Skeletal muscle satellite cell (primary cell): ENCODE measurements at regions not wholly inside any gene's neighbourhood (a gene's known extent, or its start where the extent isn't known, plus 50 kb on each side); places are given as distances from the start of the nearest gene placed in this dataset.

Source experiments
- H3K27me3 ChIP-seq: 2 replicates; pipeline ENCODE4 v1.7.0; 2013; ENCODE audit warnings: low read length; ENCODE audit not compliant: control insufficient read depth, insufficient read depth
- H3K36me3 ChIP-seq: 2 replicates; pipeline ENCODE4 v1.7.0; 2013; ENCODE audit warnings: mild to moderate bottlenecking, control low read depth, low read length; ENCODE audit not compliant: insufficient read depth
- H3K4me1 ChIP-seq: 2 replicates; pipeline ENCODE4 v1.7.0; 2013; ENCODE audit warnings: low read length; ENCODE audit not compliant: control insufficient read depth, insufficient read depth
- H3K4me2 ChIP-seq: 2 replicates; pipeline ENCODE4 v1.7.0; 2013; ENCODE audit warnings: mild to moderate bottlenecking, low read length
- H3K4me3 ChIP-seq: 2 replicates; pipeline ENCODE4 v1.7.0; 2013; ENCODE audit warnings: low read length
- H3K9ac ChIP-seq: 2 replicates; pipeline ENCODE4 v1.7.0; 2013; ENCODE audit warnings: mild to moderate bottlenecking, low read depth, low read length, moderate library complexity
- H3K9me3 ChIP-seq: replicated peaks from 2 replicates; pipeline ENCODE4 v1.7.0; 2013; ENCODE audit warnings: mild to moderate bottlenecking, control low read depth, low read length

- Histone ChIP-seq H3K4me1 (no peaks in the 10 kb centered on the region), H3K9me3 (no peaks in the 10 kb centered on the region), H3K4me3 (no peak overlapping the region), H3K4me2 (no peak overlapping the region), H3K9ac (no peak overlapping the region), H3K27me3 (peaks cover 4% of the 10 kb centered on the region), H3K36me3 (no peaks in the 10 kb centered on the region)
Measured at GRCh38 chr1:36653850-36654249, 171.1 kb upstream of the CSF3R start.

GRCh38 chr1:36652586-36652985 is 169.9 kb upstream of the CSF3R start:
- Histone ChIP-seq H3K27me3 (peaks cover 9% of the 10 kb centered on the region), H3K9ac (no peak overlapping the region), H3K9me3 (no peaks in the 10 kb centered on the region), H3K4me3 (no peak overlapping the region), H3K4me2 (no peak overlapping the region), H3K36me3 (no peaks in the 10 kb centered on the region), H3K4me1 (no peaks in the 10 kb centered on the region)

DNA sequence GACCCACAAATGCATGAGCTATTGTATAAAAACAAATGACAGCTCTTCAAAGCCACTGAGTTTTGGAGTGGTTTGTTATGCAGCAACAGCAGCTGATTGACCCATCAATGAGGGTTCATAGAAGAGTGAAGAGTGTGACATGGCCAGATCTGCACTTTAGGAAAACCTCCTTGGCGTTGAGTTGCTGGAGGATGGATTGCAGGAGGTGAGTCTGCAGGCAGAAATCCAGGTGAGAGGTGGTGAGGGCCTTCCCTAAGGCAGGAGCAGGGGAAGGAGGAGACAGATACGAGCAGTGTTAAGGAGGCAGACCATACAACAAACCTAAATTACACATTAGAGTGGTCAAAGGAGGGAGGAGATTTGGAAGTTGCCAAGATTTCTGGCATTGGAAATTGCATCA is 169.3 kb upstream of the CSF3R start:
- Histone ChIP-seq H3K4me3 (no peak overlapping the region), H3K9me3 (no peaks in the 10 kb centered on the region), H3K4me2 (no peak overlapping the region), H3K9ac (no peak overlapping the region), H3K27me3 (peaks cover 12% of the 10 kb centered on the region), H3K36me3 (no peaks in the 10 kb centered on the region), H3K4me1 (no peaks in the 10 kb centered on the region)

DNA sequence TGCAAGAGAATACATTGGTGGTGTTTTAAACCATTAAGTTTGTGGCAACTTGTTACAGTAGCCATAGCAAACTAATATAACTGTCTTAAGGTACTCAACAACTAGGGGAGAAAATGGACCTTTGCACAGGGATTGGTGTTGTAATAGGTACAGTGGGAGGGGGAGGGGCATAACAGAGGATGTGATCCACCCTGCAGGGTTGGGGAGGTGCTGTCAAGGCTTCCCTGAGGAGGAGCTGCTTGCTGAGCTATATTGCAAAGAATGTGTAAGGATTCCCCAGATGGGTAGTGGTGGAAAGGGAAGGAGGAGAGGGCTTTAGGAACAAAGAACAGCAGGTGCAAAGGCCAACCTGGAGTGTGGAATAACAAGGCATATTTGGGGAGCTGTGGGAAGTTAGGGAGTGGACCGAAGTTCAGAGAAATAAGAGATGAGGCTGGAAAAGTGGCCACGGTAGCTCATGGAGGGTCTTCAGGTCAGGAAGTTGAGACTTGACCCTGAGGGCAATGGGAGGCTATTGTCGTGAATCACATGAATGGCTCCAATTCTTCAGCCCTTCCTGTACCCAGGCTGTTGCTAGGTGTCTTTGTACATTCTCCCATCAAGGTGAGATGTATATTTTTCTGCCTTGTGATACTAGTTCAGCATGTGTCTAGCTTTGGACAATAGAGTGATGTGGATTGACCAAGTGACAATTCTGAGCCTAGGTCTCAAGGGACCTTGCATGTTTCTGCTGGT is 168.6 kb upstream of the CSF3R start:
- H3K9me3 ChIP-seq: no peaks in the 10 kb centered on the region
- no peak overlapping the region for H3K4me2 ChIP-seq
- no peaks in the 10 kb centered on the region for H3K36me3 ChIP-seq
- peaks cover 12% of the 10 kb centered on the region for H3K27me3 ChIP-seq
- no peak overlapping the region for H3K4me3 ChIP-seq
- H3K4me1 ChIP-seq: no peaks in the 10 kb centered on the region
- no peak overlapping the region for H3K9ac ChIP-seq

DNA sequence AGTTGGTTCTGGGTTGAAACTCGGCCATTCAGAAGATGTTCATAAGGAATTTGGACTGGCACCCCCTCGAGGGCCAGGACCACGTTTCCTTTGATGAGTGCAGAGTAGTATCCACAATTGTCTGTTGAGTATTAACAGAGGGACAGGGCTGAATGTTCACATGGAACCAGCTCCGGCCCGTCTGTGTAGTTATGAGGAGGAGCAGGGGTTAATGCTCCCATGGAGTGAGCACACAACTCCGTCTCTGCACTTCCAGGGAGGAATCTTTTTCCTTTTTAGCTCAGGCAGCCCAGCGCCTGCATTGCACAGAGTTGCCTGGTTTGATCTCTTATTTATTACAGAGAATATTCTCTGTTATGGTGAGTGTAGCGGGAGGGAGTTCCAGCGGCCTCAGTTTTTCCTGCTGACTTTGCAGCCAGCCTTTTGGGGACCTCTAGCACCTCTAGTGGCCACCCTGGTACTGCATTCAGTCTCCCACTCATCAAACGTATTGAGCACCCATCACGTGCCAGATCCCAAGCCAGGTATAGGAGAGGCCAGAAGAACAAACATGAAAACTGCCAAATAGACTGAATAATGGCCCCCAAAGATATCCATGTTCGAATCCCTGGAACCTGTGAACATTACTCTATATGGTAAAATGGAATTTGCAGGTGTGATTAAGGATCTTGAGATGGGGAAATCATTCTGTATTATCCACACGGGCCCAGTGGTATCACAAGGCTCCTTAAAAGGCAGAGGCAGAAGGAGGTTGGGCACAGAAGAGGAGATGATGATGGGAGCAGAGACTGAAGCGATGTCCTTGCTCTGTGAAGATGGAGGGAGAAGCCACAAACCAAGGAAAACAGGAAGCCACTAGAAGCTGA is 167.7 kb upstream of the CSF3R start:
- Histone ChIP-seq H3K27me3 (peaks cover 12% of the 10 kb centered on the region), H3K36me3 (no peaks in the 10 kb centered on the region), H3K4me3 (no peak overlapping the region), H3K9ac (no peak overlapping the region), H3K9me3 (no peaks in the 10 kb centered on the region), H3K4me1 (no peaks in the 10 kb centered on the region), H3K4me2 (no peak overlapping the region)

DNA sequence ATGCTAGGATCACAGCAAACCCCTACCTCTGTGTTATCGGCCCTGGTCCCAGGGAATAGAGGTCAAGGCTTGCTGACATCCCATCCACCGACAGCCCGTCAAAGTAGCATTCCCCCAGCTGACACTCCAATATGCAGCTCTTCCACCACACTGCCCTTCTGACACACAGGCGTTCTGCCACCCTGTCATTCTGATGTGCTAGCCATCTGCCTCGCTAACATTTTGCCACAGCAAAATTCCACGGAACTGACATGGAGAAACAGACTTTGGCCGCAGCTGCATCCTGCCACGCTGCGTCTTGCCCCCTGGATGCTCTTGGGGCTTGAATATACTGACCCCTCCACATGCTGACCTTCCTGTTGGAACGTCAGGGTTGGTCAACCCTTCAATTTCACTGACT is 163.2 kb upstream of the CSF3R start:
- peaks cover 8% of the 10 kb centered on the region for H3K27me3 ChIP-seq
- no peak overlapping the region for H3K4me2 ChIP-seq
- H3K4me1 ChIP-seq: no peaks in the 10 kb centered on the region
- no peak overlapping the region for H3K4me3 ChIP-seq
- H3K9ac ChIP-seq: no peak overlapping the region
- H3K9me3 ChIP-seq: no peaks in the 10 kb centered on the region
- H3K36me3 ChIP-seq: no peaks in the 10 kb centered on the region

DNA sequence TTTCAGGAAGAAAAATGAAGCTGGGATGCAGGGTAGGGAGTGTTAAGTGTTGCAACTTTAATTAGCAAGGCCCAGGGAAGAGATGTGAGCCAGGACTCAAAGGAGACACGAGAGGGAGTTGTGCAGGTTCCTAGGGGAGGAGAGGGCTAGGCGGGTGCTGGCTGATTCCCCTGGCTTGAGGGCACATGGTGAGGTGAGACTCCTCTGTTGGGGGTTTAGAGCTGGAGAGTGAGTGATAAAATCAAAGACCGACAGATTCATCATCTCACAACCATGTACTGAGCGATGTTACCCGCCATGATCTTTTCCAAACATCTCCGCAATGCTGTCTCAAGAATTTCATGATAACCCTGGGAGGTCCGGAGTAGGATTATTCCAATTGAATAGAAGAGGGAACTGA is 161.8 kb upstream of the CSF3R start:
- Histone ChIP-seq H3K4me1 (no peaks in the 10 kb centered on the region), H3K4me3 (no peak overlapping the region), H3K27me3 (peaks cover 8% of the 10 kb centered on the region), H3K36me3 (no peaks in the 10 kb centered on the region), H3K4me2 (no peak overlapping the region), H3K9me3 (no peaks in the 10 kb centered on the region), H3K9ac (no peak overlapping the region)

DNA sequence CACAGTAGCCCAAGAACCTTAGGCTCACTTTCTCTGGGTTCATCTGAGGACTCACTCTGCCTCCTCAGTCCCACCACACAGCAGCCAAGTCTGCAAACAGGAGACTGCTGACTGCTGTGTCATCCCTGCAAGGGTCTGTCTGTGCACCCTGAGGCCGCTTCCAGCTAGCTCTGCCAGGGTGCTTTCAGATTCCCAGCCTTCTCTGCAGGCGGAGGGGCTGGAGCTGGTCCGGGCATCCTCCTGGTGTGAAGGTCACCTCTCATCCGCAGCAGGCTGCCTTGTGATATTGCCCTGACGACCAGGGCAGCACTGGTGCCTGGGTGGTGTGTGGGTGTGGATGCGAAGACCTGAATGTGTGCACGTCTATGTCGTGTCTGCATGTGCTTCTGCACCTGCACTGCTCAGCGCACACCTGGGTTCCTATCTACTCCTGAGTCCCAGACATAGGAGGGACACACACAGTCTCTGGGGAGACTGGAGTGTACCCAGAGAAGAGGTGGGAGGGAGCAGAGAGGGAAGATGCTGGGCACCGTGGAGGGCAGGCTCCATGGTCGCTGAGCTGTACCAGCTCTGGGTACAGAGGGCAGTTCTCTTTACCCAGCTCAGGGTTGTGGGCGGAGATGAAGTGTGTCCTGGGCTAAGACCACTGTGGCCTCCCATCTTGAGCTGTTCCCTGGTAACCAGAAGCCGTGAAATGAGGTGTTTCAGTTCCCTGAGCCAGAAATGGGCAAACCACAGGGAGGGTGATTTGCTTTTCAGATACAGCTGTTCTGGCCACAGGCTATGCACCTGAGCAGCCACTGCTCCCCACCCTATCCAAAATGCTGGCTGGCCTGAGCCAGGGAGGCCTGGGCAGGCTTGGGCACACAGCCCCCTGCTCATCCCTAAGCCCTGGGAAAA is 160.9 kb upstream of the CSF3R start:
- H3K27me3 ChIP-seq: peaks cover 8% of the 10 kb centered on the region
- no peaks in the 10 kb centered on the region for H3K4me1 ChIP-seq
- no peak overlapping the region for H3K4me2 ChIP-seq
- no peaks in the 10 kb centered on the region for H3K36me3 ChIP-seq
- no peaks in the 10 kb centered on the region for H3K9me3 ChIP-seq
- H3K4me3 ChIP-seq: no peak overlapping the region
- H3K9ac ChIP-seq: no peak overlapping the region

GRCh38 chr1:36642802-36643201 is 160.1 kb upstream of the CSF3R start:
- Histone ChIP-seq H3K4me2 (no peak overlapping the region), H3K9me3 (no peaks in the 10 kb centered on the region), H3K27me3 (peaks cover 4% of the 10 kb centered on the region), H3K9ac (no peak overlapping the region), H3K4me3 (no peak overlapping the region), H3K36me3 (no peaks in the 10 kb centered on the region), H3K4me1 (no peaks in the 10 kb centered on the region)

- no peak overlapping the region for H3K4me2 ChIP-seq
- no peaks in the 10 kb centered on the region for H3K9me3 ChIP-seq
- no peak overlapping the region for H3K4me3 ChIP-seq
- H3K4me1 ChIP-seq: no peaks in the 10 kb centered on the region
- H3K27me3 ChIP-seq: no peaks in the 10 kb centered on the region
- no peaks in the 10 kb centered on the region for H3K36me3 ChIP-seq
- no peak overlapping the region for H3K9ac ChIP-seq
Measured at GRCh38 chr1:36641776-36642175, 159.1 kb upstream of the CSF3R start.

DNA sequence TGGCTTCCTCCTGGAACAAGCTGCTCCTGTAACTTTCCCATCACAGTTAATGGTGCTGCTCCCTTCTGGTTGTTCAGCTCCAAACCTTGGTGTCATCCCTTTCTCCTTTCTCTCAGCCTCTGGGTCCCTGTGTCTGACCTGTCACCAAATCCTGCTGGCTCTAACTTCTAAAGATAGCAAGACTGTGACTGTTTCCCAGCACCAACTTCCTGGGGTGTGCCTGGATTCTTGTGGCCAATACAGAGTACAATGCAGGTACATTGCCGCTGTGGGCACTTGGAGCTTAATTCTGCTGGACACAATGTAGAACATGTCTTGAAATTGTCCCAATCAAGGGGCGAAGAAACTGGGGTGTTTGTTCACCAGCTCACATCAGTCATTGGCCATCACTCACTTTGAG is 156.7 kb upstream of the CSF3R start:
- H3K4me1 ChIP-seq: no peaks in the 10 kb centered on the region
- H3K4me2 ChIP-seq: no peak overlapping the region
- no peaks in the 10 kb centered on the region for H3K27me3 ChIP-seq
- H3K4me3 ChIP-seq: no peak overlapping the region
- H3K9me3 ChIP-seq: no peaks in the 10 kb centered on the region
- no peak overlapping the region for H3K9ac ChIP-seq
- no peaks in the 10 kb centered on the region for H3K36me3 ChIP-seq
